Renal cortical epithelial cell (primary cell): ENCODE measurements at regions not wholly inside any gene's neighbourhood (a gene's known extent, or its start where the extent isn't known, plus 50 kb on each side); places are given as distances from the start of the nearest gene placed in this dataset.

Experiments
- DNase-seq: peaks from one replicate; pipeline ENCODE4 v3.0.0-alpha.2; 2011; ENCODE audit warnings: low read depth

GRCh38 chr3:176562331-176562730 lies 635.0 kb downstream of the TBL1XR1 start:
- no peak for DNase-seq

- no peak for DNase-seq
Measured at GRCh38 chr3:176561826-176562225, 635.5 kb downstream of the TBL1XR1 start.

- DNase-seq = peak; percentile 79
Measured at GRCh38 chr3:176554791-176555654, 642.3 kb downstream of the TBL1XR1 start.

- peak; percentile 3 for DNase-seq
Measured at GRCh38 chr3:176554264-176554663, 643.0 kb downstream of the TBL1XR1 start.

- DNase-seq = no peak
Measured at GRCh38 chr3:176526942-176527341, 670.3 kb downstream of the TBL1XR1 start.

GRCh38 chr3:176526225-176526624 lies 671.1 kb downstream of the TBL1XR1 start:
- no peak for DNase-seq

- no peak for DNase-seq
Measured at GRCh38 chr3:176523114-176523513, 674.2 kb downstream of the TBL1XR1 start.

GRCh38 chr3:176522436-176522835 lies 674.8 kb downstream of the TBL1XR1 start:
- DNase-seq = no peak

GRCh38 chr3:176521531-176522175 lies 675.6 kb downstream of the TBL1XR1 start:
- no peak for DNase-seq

GRCh38 chr3:176514297-176514696 lies 683.0 kb downstream of the TBL1XR1 start:
- no peak for DNase-seq

GRCh38 chr3:176513604-176514003 lies 683.7 kb downstream of the TBL1XR1 start:
- no peak for DNase-seq

- DNase-seq = no peak
Measured at GRCh38 chr3:176512037-176512436, 685.2 kb downstream of the TBL1XR1 start.

GRCh38 chr3:176510097-176510496 lies 687.2 kb downstream of the TBL1XR1 start:
- DNase-seq = no peak

- DNase-seq = no peak
Measured at GRCh38 chr3:176505878-176506621, 691.2 kb downstream of the TBL1XR1 start.

- DNase-seq = no peak
Measured at GRCh38 chr3:176491084-176491483, 706.2 kb downstream of the TBL1XR1 start.

GRCh38 chr3:176490357-176490756 lies 706.9 kb downstream of the TBL1XR1 start:
- peak; percentile 1 for DNase-seq

GRCh38 chr3:176479248-176479647 lies 718.0 kb downstream of the TBL1XR1 start:
- DNase-seq = no peak

GRCh38 chr3:176469694-176470205 lies 727.5 kb downstream of the TBL1XR1 start:
- peak; percentile 3 for DNase-seq

- no peak for DNase-seq
Measured at GRCh38 chr3:176463610-176464009, 733.7 kb downstream of the TBL1XR1 start.

- DNase-seq = no peak
Measured at GRCh38 chr3:176447369-176447768, 749.9 kb downstream of the TBL1XR1 start.

GRCh38 chr3:176442326-176442725 lies 755.0 kb downstream of the TBL1XR1 start:
- DNase-seq = no peak

GRCh38 chr3:176439729-176440128 lies 757.6 kb downstream of the TBL1XR1 start:
- DNase-seq = no peak
